GM12892 (cell line): ENCODE measurements at regions not wholly inside any gene's neighbourhood (a gene's known extent, or its start where the extent isn't known, plus 50 kb on each side); places are given as distances from the start of the nearest gene placed in this dataset.

Source experiments
- POLR2A ChIP-seq: IDR thresholded peaks from 2 replicates; pipeline ENCODE4 v1.6.1; 2011; ENCODE audit warnings: low read depth, low read length, control low read depth
- POLR2AphosphoS5 ChIP-seq: IDR thresholded peaks from 2 replicates; pipeline ENCODE4 v1.6.1; 2011; ENCODE audit warnings: low read depth, low read length, control low read depth
- TAF1 ChIP-seq: IDR thresholded peaks from 2 replicates; pipeline ENCODE4 v1.6.1; 2011; ENCODE audit warnings: low read depth, mild to moderate bottlenecking, control low read depth, low read length, borderline replicate concordance

DNA sequence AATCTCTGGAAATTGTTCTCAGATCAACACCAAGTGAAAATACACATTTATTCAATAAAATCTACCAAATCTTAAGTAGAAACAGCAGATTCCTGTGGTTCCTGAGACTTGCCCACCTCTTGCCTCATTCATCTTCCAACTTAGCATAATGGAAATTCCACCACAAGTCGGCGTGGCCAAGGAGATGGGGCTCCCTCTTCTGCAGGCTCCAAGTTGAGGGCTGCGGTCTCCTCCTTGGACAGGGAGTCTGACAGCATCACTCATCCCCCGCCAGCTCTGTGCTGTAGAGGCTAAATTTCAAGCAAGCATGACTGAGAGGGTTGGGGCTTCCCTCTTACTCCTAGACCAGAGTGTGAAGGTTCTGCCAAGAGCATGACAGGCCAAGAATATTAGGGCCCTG, 273.7 kb downstream of the DIRAS2 start:
- no peak for TF ChIP-seq POLR2A
- no peak for TF ChIP-seq TAF1
- TF ChIP-seq POLR2AphosphoS5: no peak
